ENCODE measurements at regions not wholly inside any gene's neighbourhood (a gene's known extent, or its start where the extent isn't known, plus 50 kb on each side); places are given as distances from the start of the nearest gene placed in this dataset.
A peak's percentile ranks its signal among the peaks of the same experiment; 100 is the strongest.

DNA sequence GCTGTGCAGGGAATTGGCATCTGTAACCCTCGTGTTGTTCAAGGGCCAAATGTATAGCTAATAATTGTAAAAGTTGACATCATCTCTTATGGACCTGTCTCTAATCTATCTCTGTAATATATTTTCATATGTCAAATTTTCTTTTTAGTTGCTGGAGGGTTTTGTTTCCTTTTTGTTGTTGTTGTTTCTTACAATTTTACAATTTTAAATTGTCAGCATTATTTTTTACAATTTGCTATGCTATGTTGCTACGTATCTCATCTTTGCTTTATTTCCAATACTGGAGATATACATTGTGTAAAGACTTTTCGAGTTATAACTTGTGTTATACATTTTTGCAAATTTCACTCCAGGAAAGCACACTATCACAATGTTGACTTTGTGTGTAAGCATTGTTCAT lies 290.2 kb upstream of the SP4 start:
- H3K36me3 ChIP-seq (ENCODE audit: control insufficient read depth in 1 of 2, insufficient read depth in 2 of 2, low read length in 2 of 2) = no peaks in the 10 kb centered on the region
- no peak for DNase-seq (ENCODE audit: low read depth, low spot score)
- H3K9me2 ChIP-seq (ENCODE audit: insufficient read depth) = no peaks in the 10 kb centered on the region
- no TSS peak for BruUV-seq (replicated peaks)
- H3K9me3 ChIP-seq (ENCODE audit: control insufficient read depth in 1 of 2, insufficient read depth in 1 of 2, low read depth in 1 of 2, low read length in 2 of 2) = no peaks in the 10 kb centered on the region
- H3K4me3 ChIP-seq (replicated peaks in 1 of 2; ENCODE audit: low read depth in 1 of 2, low read length in 2 of 2) = no peak overlapping the region
- H3K9ac ChIP-seq (ENCODE audit: low read length) = no peak overlapping the region
- H3K27ac ChIP-seq (ENCODE audit: low read depth, low read length) = no peak overlapping the region
- no peaks in the 10 kb centered on the region for H3K79me2 ChIP-seq (ENCODE audit: insufficient read depth, low read length)
- no peaks in the 10 kb centered on the region for H4K20me1 ChIP-seq (ENCODE audit: insufficient read depth)
- ChIA-PET CTCF (no interaction called here), RAD21 (ENCODE audit: low non-redundant PET in 1 of 2, low total read pairs in 2 of 2, uncharacterized antibody in 2 of 2, unreplicated experiment in 2 of 2) (no interaction called here), POLR2A (no interaction called here)
- no peak overlapping the region for H3K4me2 ChIP-seq (ENCODE audit: low read length)
- no peak for ATAC-seq
- H2AFZ ChIP-seq (ENCODE audit: low read depth, low read length, poor library complexity, severe bottlenecking) = no peak overlapping the region
- H3K4me1 ChIP-seq (ENCODE audit: control insufficient read depth in 1 of 2, insufficient read depth in 2 of 2, low read length in 2 of 2) = no peaks in the 10 kb centered on the region; a peak in 1 of 4 replicates
- intact Hi-C loops (cut with micrococcal nuclease) = no loop called here
- TF ChIP-seq POLR2AphosphoS5 (IDR thresholded peaks at IDR 0.05; ENCODE audit: low read depth, low read length) = no peak
- TF ChIP-seq CEBPB (IDR thresholded peaks at IDR 0.05; ENCODE audit: low read depth) = no peak
- TF ChIP-seq POLR2A (IDR thresholded peaks at IDR 0.05; ENCODE audit: borderline replicate concordance, extremely low read depth, insufficient read depth, insufficient read length) = no peak
- TF ChIP-seq TCF7L2 (IDR thresholded peaks at IDR 0.05; ENCODE audit: borderline replicate concordance, extremely low read depth, insufficient read depth, insufficient read length) = no peak
- no peaks in the 10 kb centered on the region for H3K27me3 ChIP-seq (ENCODE audit: insufficient read depth, low read length)

GRCh38 chr7:21140622-21141021 lies 287.3 kb upstream of the SP4 start:
- peak; percentile 12 for DNase-seq (ENCODE audit: low read depth, low spot score)
- H3K79me2 ChIP-seq (ENCODE audit: insufficient read depth, low read length) = no peaks in the 10 kb centered on the region

More at GRCh38 chr7:21140622-21141021, 287.3 kb upstream of the SP4 start:
- H4K20me1 ChIP-seq (ENCODE audit: insufficient read depth) = no peaks in the 10 kb centered on the region
- H3K27me3 ChIP-seq (ENCODE audit: insufficient read depth, low read length) = no peaks in the 10 kb centered on the region
- ChIA-PET POLR2A (no interaction called here), CTCF (no interaction called here), RAD21 (ENCODE audit: low non-redundant PET in 1 of 2, low total read pairs in 2 of 2, uncharacterized antibody in 2 of 2, unreplicated experiment in 2 of 2) (no interaction called here)
- H3K9me2 ChIP-seq (ENCODE audit: insufficient read depth) = no peaks in the 10 kb centered on the region
- H3K36me3 ChIP-seq (ENCODE audit: control insufficient read depth in 1 of 2, insufficient read depth in 2 of 2, low read length in 2 of 2) = no peaks in the 10 kb centered on the region
- H3K9ac ChIP-seq (ENCODE audit: low read length) = no peak overlapping the region
- no peak overlapping the region for H2AFZ ChIP-seq (ENCODE audit: low read depth, low read length, poor library complexity, severe bottlenecking)
- ATAC-seq = no peak
- no peak overlapping the region for H3K4me2 ChIP-seq (ENCODE audit: low read length)
- no peak overlapping the region for H3K4me3 ChIP-seq (replicated peaks in 1 of 2; ENCODE audit: low read depth in 1 of 2, low read length in 2 of 2)
- no peak overlapping the region for H3K27ac ChIP-seq (ENCODE audit: low read depth, low read length)
- H3K9me3 ChIP-seq (ENCODE audit: control insufficient read depth in 1 of 2, insufficient read depth in 1 of 2, low read depth in 1 of 2, low read length in 2 of 2) = no peaks in the 10 kb centered on the region
- BruUV-seq (replicated peaks) = no TSS peak
- intact Hi-C loops (cut with micrococcal nuclease) = no loop called here
- no peaks in the 10 kb centered on the region; a peak in 1 of 4 replicates for H3K4me1 ChIP-seq (ENCODE audit: control insufficient read depth in 1 of 2, insufficient read depth in 2 of 2, low read length in 2 of 2)
- TF ChIP-seq JUND (IDR thresholded peaks at IDR 0.05) = peak; percentile 24; the same call in 1 of the 2 replicates
- TF ChIP-seq FOSL1 (IDR thresholded peaks at IDR 0.05; ENCODE audit: low read depth) = peak; percentile 45; the same call in 1 of the 2 replicates
- TF ChIP-seq SP1 (IDR thresholded peaks at IDR 0.05; ENCODE audit: low read depth) = peak; percentile 27; the same call in 1 of the 2 replicates
- TF ChIP-seq, protein P1, sequence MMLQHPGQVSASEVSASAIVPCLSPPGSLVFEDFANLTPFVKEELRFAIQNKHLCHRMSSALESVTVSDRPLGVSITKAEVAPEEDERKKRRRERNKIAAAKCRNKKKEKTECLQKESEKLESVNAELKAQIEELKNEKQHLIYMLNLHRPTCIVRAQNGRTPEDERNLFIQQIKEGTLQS (IDR thresholded peaks at IDR 0.05) = no peak

Measured in HCT116 (cell line).